Tibial nerve (tissue), 4 donors: ENCODE measurements at regions not wholly inside any gene's neighbourhood (a gene's known extent, or its start where the extent isn't known, plus 50 kb on each side); places are given as distances from the start of the nearest gene placed in this dataset.

ENCODE experiments used
- DNase-seq, 2 donors: peaks; one replicate each; pipeline ENCODE4 v3.0.0-alpha.2; 2019; ENCODE audit warnings: low spot score in 2 of 2
- H3K27ac ChIP-seq, 4 donors: fragments of 200-600 bp; sonication (generic) in 3 of 4; one replicate each; pipeline ENCODE4 v1.5.1; 2017 to 2019; ENCODE audit warnings: mild to moderate bottlenecking in 1 of 4
- H3K27me3 ChIP-seq, 2 donors: fragments of 200-600 bp; sonication (generic) in 1 of 2; one replicate each; pipeline versions ENCODE4 v1.5.1 to v1.6.0; 2017 to 2019
- H3K36me3 ChIP-seq, 3 donors: fragments of 200-600 bp; sonication (generic); one replicate each; pipeline ENCODE4 v1.5.1; 2018 to 2019
- H3K4me1 ChIP-seq, 4 donors: fragments of 200-600 bp; sonication (generic) in 3 of 4; one replicate each; pipeline ENCODE4 v1.5.1; 2017 to 2019
- H3K4me3 ChIP-seq, 4 donors: fragments of 200-600 bp; sonication (generic) in 3 of 4; one replicate each; pipeline ENCODE4 v1.5.1; 2017 to 2019; ENCODE audit warnings: mild to moderate bottlenecking in 1 of 4, moderate library complexity in 1 of 4
- H3K9me3 ChIP-seq, 4 donors: fragments of 200-600 bp; sonication (generic) in 3 of 4; one replicate each; pipeline ENCODE4 v1.5.1; 2017 to 2019
- CTCF ChIP-seq, 5 experiments: fragments of 200-600 bp in 3 of 5; fragments of 450-650 bp in 2 of 5; sonication (generic) in 3 of 5; IDR thresholded peaks; one replicate each; pipeline ENCODE4 v1.5.1; 2016 to 2019; ENCODE audit warnings: antibody characterized with exemption in 5 of 5, mild to moderate bottlenecking in 3 of 5, moderate library complexity in 2 of 5
- EP300 ChIP-seq, 2 donors: sonication (generic); formaldehyde crosslinking; IDR thresholded peaks; one replicate each; pipeline ENCODE4 v1.6.1; 2017; ENCODE audit warnings: antibody characterized with exemption in 2 of 2, mild to moderate bottlenecking in 1 of 2
- POLR2A ChIP-seq, 2 donors: fragments of 450-650 bp; IDR thresholded peaks; one replicate each; pipeline ENCODE4 v1.6.1; 2017; ENCODE audit warnings: antibody characterized with exemption in 2 of 2, mild to moderate bottlenecking in 2 of 2, moderate library complexity in 2 of 2
- whole genome bisulfite sequencing, 2 donors: methylation state at CpG; one replicate each; pipeline ENCODE4 v1.1.5; 2018; 5-methylcytosine and 5-hydroxymethylcytosine counted together

GRCh38 chr1:5220421-5220820, 566.0 kb downstream of the AJAP1 start:
- Histone ChIP-seq H3K4me1 (no peaks in the 10 kb centered on the region), H3K27ac (no peak overlapping the region), H3K4me3 (no peak overlapping the region), H3K27me3 (no peaks in the 10 kb centered on the region), H3K36me3 (no peaks in the 10 kb centered on the region), H3K9me3 (no peaks in the 10 kb centered on the region)
- no peak for TF ChIP-seq EP300 (IDR thresholded peaks at IDR 0.05)
- TF ChIP-seq POLR2A (IDR thresholded peaks at IDR 0.05), result no peak
- TF ChIP-seq CTCF (IDR thresholded peaks at IDR 0.05), result no peak
- no peak for DNase-seq
- 48 to 55% methylated on average over 2 of the region's 2 CpGs for WGBS, 2 donors

GRCh38 chr1:5200006-5200405, 545.6 kb downstream of the AJAP1 start:
- no peak for TF ChIP-seq EP300 (IDR thresholded peaks at IDR 0.05)
- TF ChIP-seq CTCF (IDR thresholded peaks at IDR 0.05), result no peak
- TF ChIP-seq POLR2A (IDR thresholded peaks at IDR 0.05), result no peak
- Histone ChIP-seq H3K4me1 (no peaks in the 10 kb centered on the region), H3K27ac (no peak overlapping the region), H3K27me3 (no peaks in the 10 kb centered on the region), H3K4me3 (no peak overlapping the region), H3K9me3 (no peaks in the 10 kb centered on the region), H3K36me3 (no peaks in the 10 kb centered on the region)
- WGBS, 2 donors, result 31 to 53% methylated on average over 3 of the region's 3 CpGs
- DNase-seq, result no peak

- Histone ChIP-seq H3K4me1 (no peaks in the 10 kb centered on the region), H3K36me3 (no peaks in the 10 kb centered on the region), H3K9me3 (no peaks in the 10 kb centered on the region), H3K27me3 (no peaks in the 10 kb centered on the region), H3K27ac (no peak overlapping the region), H3K4me3 (no peak overlapping the region)
- TF ChIP-seq POLR2A (IDR thresholded peaks at IDR 0.05), result no peak
- TF ChIP-seq CTCF (IDR thresholded peaks at IDR 0.05), result no peak
- TF ChIP-seq EP300 (IDR thresholded peaks at IDR 0.05), result no peak
- DNase-seq, result no peak
- 50 to 58% methylated on average over 5 of the region's 5 CpGs for WGBS, 2 donors
Measured at GRCh38 chr1:5198328-5198727, 543.9 kb downstream of the AJAP1 start.

- Histone ChIP-seq H3K9me3 (no peaks in the 10 kb centered on the region), H3K4me3 (no peak overlapping the region), H3K27ac (no peak overlapping the region), H3K27me3 (no peaks in the 10 kb centered on the region), H3K36me3 (no peaks in the 10 kb centered on the region), H3K4me1 (no peaks in the 10 kb centered on the region)
- TF ChIP-seq CTCF (IDR thresholded peaks at IDR 0.05) (no peak), POLR2A (IDR thresholded peaks at IDR 0.05) (no peak), EP300 (IDR thresholded peaks at IDR 0.05) (no peak)
- 63 to 79% methylated on average over 6 of the region's 6 CpGs for WGBS, 2 donors
- DNase-seq, result no peak
Measured at GRCh38 chr1:5191470-5191869, 537.1 kb downstream of the AJAP1 start.

- Histone ChIP-seq H3K9me3 (no peaks in the 10 kb centered on the region), H3K4me1 (no peaks in the 10 kb centered on the region), H3K27ac (no peak overlapping the region), H3K4me3 (no peak overlapping the region), H3K36me3 (no peaks in the 10 kb centered on the region), H3K27me3 (no peaks in the 10 kb centered on the region)
- DNase-seq, result no peak
- WGBS, 2 donors, result 70 to 73% methylated on average over 4 of the region's 4 CpGs
- no peak for TF ChIP-seq EP300 (IDR thresholded peaks at IDR 0.05)
- no peak for TF ChIP-seq POLR2A (IDR thresholded peaks at IDR 0.05)
- TF ChIP-seq CTCF (IDR thresholded peaks at IDR 0.05), result no peak
Measured at GRCh38 chr1:5189384-5189783, 535.0 kb downstream of the AJAP1 start.
